ENCODE measurements at regions not wholly inside any gene's neighbourhood (a gene's known extent, or its start where the extent isn't known, plus 50 kb on each side); places are given as distances from the start of the nearest gene placed in this dataset.
"Not testable (repeated sequence)": the region's sequence is repeated elsewhere in the genome, so short reads cannot be mapped to it uniquely, and the experiment has no call there.

DNA sequence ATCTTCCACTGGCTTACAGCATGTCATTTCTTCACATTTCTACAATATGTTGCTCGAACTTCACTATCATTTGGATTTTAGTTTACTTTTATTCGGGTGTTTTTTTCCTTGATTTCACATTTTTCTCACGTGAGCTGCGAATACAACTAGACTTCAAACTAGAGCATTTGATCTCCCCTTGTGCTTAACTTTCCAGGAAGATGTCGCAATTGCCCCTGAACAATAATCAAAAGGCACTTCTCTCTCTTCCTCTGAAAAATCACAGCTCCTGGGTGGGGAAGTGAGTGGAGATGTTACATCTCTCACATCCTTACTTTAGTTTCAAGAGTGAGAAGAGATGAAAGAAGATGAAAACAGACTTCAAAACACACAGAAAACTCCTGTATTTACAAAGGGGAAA, 587.9 kb downstream of the TBL1XR1 start:
- Histone ChIP-seq H3K9ac (ENCODE audit: extremely low read depth, insufficient read length, low read length) (no peak overlapping the region), H4K20me1 (ENCODE audit: control insufficient read depth, insufficient read depth, insufficient read length) (no peaks in the 10 kb centered on the region), H3K9me3 (ENCODE audit: control insufficient read depth, low read depth, low read length) (no peaks in the 10 kb centered on the region), H4K91ac (ENCODE audit: insufficient read length, low read depth, low read length) (no peak overlapping the region), H3K23me2 (ENCODE audit: insufficient read length, low read depth, low read length, poor library complexity, severe bottlenecking) (no peaks in the 10 kb centered on the region), H4K8ac (replicated peaks; ENCODE audit: insufficient read length, low read depth, low read length) (no peak overlapping the region), H2BK15ac (ENCODE audit: low read depth, low read length) (no peak overlapping the region), H2BK5ac (ENCODE audit: insufficient read length, low read length) (no peak overlapping the region), H3K18ac (ENCODE audit: insufficient read length, low read depth, low read length) (no peak overlapping the region), H3K23ac (ENCODE audit: insufficient read length, low read depth, low read length) (no peak overlapping the region), H3K27ac (ENCODE audit: insufficient read length, low read depth, low read length) (no peak overlapping the region), H3K27me3 (ENCODE audit: insufficient read depth, low read length) (no peaks in the 10 kb centered on the region), H2BK120ac (ENCODE audit: low read depth, low read length, poor library complexity, severe bottlenecking) (no peak overlapping the region), H3K4me1 (ENCODE audit: insufficient read depth, low read length) (no peaks in the 10 kb centered on the region), H3K79me2 (ENCODE audit: insufficient read depth, low read length) (no peaks in the 10 kb centered on the region), H3K79me1 (ENCODE audit: insufficient read depth, low read depth, low read length, poor library complexity, severe bottlenecking) (no peaks in the 10 kb centered on the region), H4K5ac (ENCODE audit: insufficient read length, low read depth, low read length) (no peak overlapping the region), H3K14ac (ENCODE audit: insufficient read depth, low read length) (no peak overlapping the region), H2AFZ (ENCODE audit: low read length) (no peak overlapping the region), H3K4ac (ENCODE audit: low read depth, low read length) (no peak overlapping the region), H3K56ac (ENCODE audit: insufficient read length, low read depth, low read length) (no peak overlapping the region), H2BK20ac (ENCODE audit: low read depth, low read length, poor library complexity, severe bottlenecking) (no peak overlapping the region), H3K4me2 (ENCODE audit: insufficient read depth, insufficient read length, low read length) (no peak overlapping the region), H2AK5ac (ENCODE audit: insufficient read length, low read length) (no peak overlapping the region), H3T11ph (ENCODE audit: low read length) (no peak overlapping the region), H2BK12ac (ENCODE audit: insufficient read length, low read depth, low read length) (no peak overlapping the region)
- 0 out of 4 replicates have a peak, but pooled peaks cover 0 to 3% of the 10 kb centered on the region in 2 experiments for H3K4me1 Mint-ChIP-seq
- TF ChIP-seq, protein P1, sequence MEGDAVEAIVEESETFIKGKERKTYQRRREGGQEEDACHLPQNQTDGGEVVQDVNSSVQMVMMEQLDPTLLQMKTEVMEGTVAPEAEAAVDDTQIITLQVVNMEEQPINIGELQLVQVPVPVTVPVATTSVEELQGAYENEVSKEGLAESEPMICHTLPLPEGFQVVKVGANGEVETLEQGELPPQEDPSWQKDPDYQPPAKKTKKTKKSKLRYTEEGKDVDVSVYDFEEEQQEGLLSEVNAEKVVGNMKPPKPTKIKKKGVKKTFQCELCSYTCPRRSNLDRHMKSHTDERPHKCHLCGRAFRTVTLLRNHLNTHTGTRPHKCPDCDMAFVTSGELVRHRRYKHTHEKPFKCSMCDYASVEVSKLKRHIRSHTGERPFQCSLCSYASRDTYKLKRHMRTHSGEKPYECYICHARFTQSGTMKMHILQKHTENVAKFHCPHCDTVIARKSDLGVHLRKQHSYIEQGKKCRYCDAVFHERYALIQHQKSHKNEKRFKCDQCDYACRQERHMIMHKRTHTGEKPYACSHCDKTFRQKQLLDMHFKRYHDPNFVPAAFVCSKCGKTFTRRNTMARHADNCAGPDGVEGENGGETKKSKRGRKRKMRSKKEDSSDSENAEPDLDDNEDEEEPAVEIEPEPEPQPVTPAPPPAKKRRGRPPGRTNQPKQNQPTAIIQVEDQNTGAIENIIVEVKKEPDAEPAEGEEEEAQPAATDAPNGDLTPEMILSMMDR (conservative IDR thresholded peaks at IDR 0.05), result no peak
- WGBS (ENCODE audit: extremely low coverage, insufficient read length, low lambda C conversion rate), result no CpG with 5 or more reads among the region's 5 CpGs
- H3K4me3 Mint-ChIP-seq, result no peak overlapping the region
- no peaks in the 10 kb centered on the region for H3K27me3 Mint-ChIP-seq (ENCODE audit: low read depth)
- no peaks in the 10 kb centered on the region for H3K36me3 Mint-ChIP-seq (ENCODE audit: insufficient read depth in 1 of 3, low read depth in 3 of 3)
- no peak for DNase-seq
- no peak overlapping the region for H3K27ac Mint-ChIP-seq
- H3K9me3 Mint-ChIP-seq, result no peaks in the 10 kb centered on the region

DNA sequence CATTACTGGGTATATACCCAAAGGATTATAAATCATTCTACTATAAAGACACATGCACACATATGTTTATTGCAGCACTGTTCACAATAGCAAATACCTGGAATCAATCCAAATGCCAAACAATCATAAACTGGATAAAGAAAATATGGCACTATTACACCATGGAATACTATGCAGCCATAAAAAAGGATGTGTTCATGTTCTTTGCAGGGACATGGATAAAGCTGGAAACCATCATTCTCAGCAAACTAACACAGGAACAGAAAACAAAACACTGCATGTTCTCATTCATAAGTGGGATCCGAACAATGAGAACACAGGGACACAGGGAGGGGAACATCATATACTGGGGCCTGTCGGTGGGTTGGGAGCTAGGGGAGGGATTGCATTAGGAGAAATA, 591.7 kb downstream of the TBL1XR1 start:
- H3K4me2 ChIP-seq (ENCODE audit: insufficient read depth, insufficient read length, low read length); DNase-seq; H4K8ac ChIP-seq (replicated peaks; ENCODE audit: insufficient read length, low read depth, low read length); H3K9ac ChIP-seq (ENCODE audit: extremely low read depth, insufficient read length, low read length); H3K4ac ChIP-seq (ENCODE audit: low read depth, low read length); H2BK120ac ChIP-seq (ENCODE audit: low read depth, low read length, poor library complexity, severe bottlenecking); H4K91ac ChIP-seq (ENCODE audit: insufficient read length, low read depth, low read length); H2BK15ac ChIP-seq (ENCODE audit: low read depth, low read length); H3K23me2 ChIP-seq (ENCODE audit: insufficient read length, low read depth, low read length, poor library complexity, severe bottlenecking); H3K36me3 Mint-ChIP-seq (ENCODE audit: insufficient read depth in 1 of 3, low read depth in 3 of 3); H3K27ac Mint-ChIP-seq; H2AK5ac ChIP-seq (ENCODE audit: insufficient read length, low read length); H3K14ac ChIP-seq (ENCODE audit: insufficient read depth, low read length); H3K79me2 ChIP-seq (ENCODE audit: insufficient read depth, low read length); H3K79me1 ChIP-seq (ENCODE audit: insufficient read depth, low read depth, low read length, poor library complexity, severe bottlenecking); H2BK20ac ChIP-seq (ENCODE audit: low read depth, low read length, poor library complexity, severe bottlenecking); H2AFZ ChIP-seq (ENCODE audit: low read length); H3K4me3 Mint-ChIP-seq; H3K9me3 ChIP-seq (ENCODE audit: control insufficient read depth, low read depth, low read length); H3K18ac ChIP-seq (ENCODE audit: insufficient read length, low read depth, low read length); H2BK5ac ChIP-seq (ENCODE audit: insufficient read length, low read length); H3K23ac ChIP-seq (ENCODE audit: insufficient read length, low read depth, low read length); H3K4me1 ChIP-seq (ENCODE audit: insufficient read depth, low read length); H3K27me3 Mint-ChIP-seq (ENCODE audit: low read depth); H3K27me3 ChIP-seq (ENCODE audit: insufficient read depth, low read length); H3T11ph ChIP-seq (ENCODE audit: low read length); H3K27ac ChIP-seq (ENCODE audit: insufficient read length, low read depth, low read length); H4K20me1 ChIP-seq (ENCODE audit: control insufficient read depth, insufficient read depth, insufficient read length); H3K56ac ChIP-seq (ENCODE audit: insufficient read length, low read depth, low read length); H2BK12ac ChIP-seq (ENCODE audit: insufficient read length, low read depth, low read length); H3K9me3 Mint-ChIP-seq; H4K5ac ChIP-seq (ENCODE audit: insufficient read length, low read depth, low read length); H3K4me1 Mint-ChIP-seq: not testable (repeated sequence)
- no CpG with 5 or more reads among the region's 2 CpGs for WGBS (ENCODE audit: extremely low coverage, insufficient read length, low lambda C conversion rate)

Measured in H9 (cell line).